ENCODE measurements at regions not wholly inside any gene's neighbourhood (a gene's known extent, or its start where the extent isn't known, plus 50 kb on each side); places are given as distances from the start of the nearest gene placed in this dataset.
A peak's percentile ranks its signal among the peaks of the same experiment; 100 is the strongest.

DNA sequence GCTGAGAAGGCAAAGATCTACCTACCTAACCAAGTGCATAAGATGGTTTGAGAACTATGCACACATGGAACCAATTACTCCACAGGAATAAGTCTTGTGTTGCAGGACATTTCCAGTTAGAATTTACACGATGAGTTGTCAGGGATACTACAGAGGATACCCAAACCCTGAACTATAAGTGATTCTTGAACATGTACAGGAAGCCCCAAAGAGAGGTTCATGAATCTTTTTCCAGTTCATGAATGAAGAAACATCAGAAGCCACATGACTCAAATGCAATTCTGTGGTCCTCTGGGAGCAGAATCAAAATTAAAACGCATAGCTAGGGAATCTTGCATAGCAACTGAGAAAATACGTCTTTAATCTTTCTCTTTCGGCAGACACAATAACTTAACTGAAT, 114.1 kb upstream of the LMCD1 start:
- WGBS, 2 donors = 66 to 83% methylated on average over 4 of the region's 4 CpGs
- DNase-seq = no peak
- Histone ChIP-seq H3K9me3 (ENCODE audit: control insufficient read depth in 4 of 4, insufficient read depth in 3 of 4, low read length in 3 of 4) (no peaks in the 10 kb centered on the region), H3K9ac (ENCODE audit: insufficient read depth in 1 of 2, low read length in 2 of 2) (no peak overlapping the region), H3K4me3 (no peak overlapping the region), H3K4me1 (ENCODE audit: control insufficient read depth in 5 of 5, insufficient read depth in 5 of 5, low read length in 5 of 5) (no peaks in the 10 kb centered on the region), H3K36me3 (ENCODE audit: control insufficient read depth in 4 of 4, insufficient read depth in 4 of 4, low read length in 4 of 4) (no peaks in the 10 kb centered on the region), H3K27ac (ENCODE audit: low read depth in 1 of 2, low read length in 1 of 2) (no peak overlapping the region), H3K27me3 (ENCODE audit: control insufficient read depth in 3 of 3, insufficient read depth in 3 of 3, low read length in 2 of 3) (no peaks in the 10 kb centered on the region)
- ATAC-seq (ENCODE audit: insufficient read depth, low FRiP score) = no peak
- TF ChIP-seq, protein P1, sequence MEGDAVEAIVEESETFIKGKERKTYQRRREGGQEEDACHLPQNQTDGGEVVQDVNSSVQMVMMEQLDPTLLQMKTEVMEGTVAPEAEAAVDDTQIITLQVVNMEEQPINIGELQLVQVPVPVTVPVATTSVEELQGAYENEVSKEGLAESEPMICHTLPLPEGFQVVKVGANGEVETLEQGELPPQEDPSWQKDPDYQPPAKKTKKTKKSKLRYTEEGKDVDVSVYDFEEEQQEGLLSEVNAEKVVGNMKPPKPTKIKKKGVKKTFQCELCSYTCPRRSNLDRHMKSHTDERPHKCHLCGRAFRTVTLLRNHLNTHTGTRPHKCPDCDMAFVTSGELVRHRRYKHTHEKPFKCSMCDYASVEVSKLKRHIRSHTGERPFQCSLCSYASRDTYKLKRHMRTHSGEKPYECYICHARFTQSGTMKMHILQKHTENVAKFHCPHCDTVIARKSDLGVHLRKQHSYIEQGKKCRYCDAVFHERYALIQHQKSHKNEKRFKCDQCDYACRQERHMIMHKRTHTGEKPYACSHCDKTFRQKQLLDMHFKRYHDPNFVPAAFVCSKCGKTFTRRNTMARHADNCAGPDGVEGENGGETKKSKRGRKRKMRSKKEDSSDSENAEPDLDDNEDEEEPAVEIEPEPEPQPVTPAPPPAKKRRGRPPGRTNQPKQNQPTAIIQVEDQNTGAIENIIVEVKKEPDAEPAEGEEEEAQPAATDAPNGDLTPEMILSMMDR (IDR thresholded peaks at IDR 0.05; ENCODE audit: control extremely low read depth, extremely low read depth) = no peak

DNA sequence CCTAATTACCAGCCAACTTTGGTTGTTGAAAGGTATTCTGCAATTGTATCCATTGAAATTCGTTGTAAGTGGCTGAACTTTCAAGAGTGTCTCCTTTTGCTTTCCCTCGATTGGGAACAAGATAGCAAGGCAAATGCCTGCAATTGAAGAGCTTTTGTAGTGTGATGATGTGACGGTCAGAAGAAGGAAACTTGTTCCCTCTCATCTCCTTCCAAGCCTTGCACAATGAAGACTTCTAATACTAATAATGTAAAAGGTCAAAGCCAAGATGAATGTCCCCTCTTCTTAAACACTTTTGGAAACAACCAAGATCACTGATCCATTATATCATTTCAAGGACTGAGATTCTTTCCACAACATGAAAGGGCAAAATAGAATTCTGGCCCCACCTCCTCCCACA, 101.9 kb upstream of the LMCD1 start:
- TF ChIP-seq, protein P1 (IDR thresholded peaks at IDR 0.05; ENCODE audit: control extremely low read depth, extremely low read depth) = no peak
- DNase-seq (peak in 2 of 3 donors; percentile 64 to 87), ATAC-seq (ENCODE audit: insufficient read depth, low FRiP score) (no peak)
- H3K4me1 ChIP-seq (ENCODE audit: control insufficient read depth in 5 of 5, insufficient read depth in 5 of 5, low read length in 5 of 5) = peaks cover 0 to 24% (median 9%) of the 10 kb centered on the region in 5 donors
- H3K9me3 ChIP-seq (ENCODE audit: control insufficient read depth in 4 of 4, insufficient read depth in 3 of 4, low read length in 3 of 4) = peaks cover 0 to 4% (median under 1%) of the 10 kb centered on the region in 4 donors
- WGBS, 2 donors = 57 to 81% methylated on average over 3 of the region's 3 CpGs
- H3K4me3 ChIP-seq = no peak overlapping the region
- H3K27me3 ChIP-seq (ENCODE audit: control insufficient read depth in 3 of 3, insufficient read depth in 3 of 3, low read length in 2 of 3) = no peaks in the 10 kb centered on the region
- H3K36me3 ChIP-seq (ENCODE audit: control insufficient read depth in 4 of 4, insufficient read depth in 4 of 4, low read length in 4 of 4) = no peaks in the 10 kb centered on the region
- H3K27ac ChIP-seq (ENCODE audit: low read depth in 1 of 2, low read length in 1 of 2) = no peak overlapping the region
- no peak overlapping the region for H3K9ac ChIP-seq (ENCODE audit: insufficient read depth in 1 of 2, low read length in 2 of 2)

DNA sequence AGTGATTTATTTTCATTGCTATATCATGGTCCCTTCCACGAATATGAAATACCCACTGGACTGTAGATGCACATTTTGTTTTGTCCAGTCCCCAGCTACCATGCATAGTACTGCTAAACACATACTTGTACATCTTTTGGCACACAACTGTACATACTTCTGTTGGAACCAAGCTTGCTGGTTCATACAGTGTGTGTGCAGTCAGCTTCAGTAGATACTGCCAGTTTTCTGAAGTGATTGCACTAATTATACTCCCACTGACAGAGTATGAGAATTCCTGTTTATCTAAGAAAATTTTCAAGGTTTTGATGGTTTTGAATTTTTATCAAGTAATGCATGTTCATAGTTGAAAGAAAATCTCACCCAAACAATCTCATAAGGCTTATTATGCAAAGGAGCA, 100.7 kb upstream of the LMCD1 start:
- TF ChIP-seq, protein P1 (IDR thresholded peaks at IDR 0.05; ENCODE audit: control extremely low read depth, extremely low read depth) = no peak
- H3K27ac ChIP-seq (ENCODE audit: low read depth in 1 of 2, low read length in 1 of 2) = no peak overlapping the region
- H3K4me1 ChIP-seq (ENCODE audit: control insufficient read depth in 5 of 5, insufficient read depth in 5 of 5, low read length in 5 of 5) = peaks cover 0 to 24% (median 9%) of the 10 kb centered on the region in 5 donors
- no peaks in the 10 kb centered on the region for H3K36me3 ChIP-seq (ENCODE audit: control insufficient read depth in 4 of 4, insufficient read depth in 4 of 4, low read length in 4 of 4)
- 62 to 84% methylated on average over 1 of the region's 1 CpG for WGBS, 2 donors
- H3K27me3 ChIP-seq (ENCODE audit: control insufficient read depth in 3 of 3, insufficient read depth in 3 of 3, low read length in 2 of 3) = no peaks in the 10 kb centered on the region
- no peak overlapping the region for H3K9ac ChIP-seq (ENCODE audit: insufficient read depth in 1 of 2, low read length in 2 of 2)
- no peak for ATAC-seq (ENCODE audit: insufficient read depth, low FRiP score)
- peaks cover 0 to 4% (median under 1%) of the 10 kb centered on the region in 4 donors for H3K9me3 ChIP-seq (ENCODE audit: control insufficient read depth in 4 of 4, insufficient read depth in 3 of 4, low read length in 3 of 4)
- DNase-seq = no peak
- no peak overlapping the region for H3K4me3 ChIP-seq

DNA sequence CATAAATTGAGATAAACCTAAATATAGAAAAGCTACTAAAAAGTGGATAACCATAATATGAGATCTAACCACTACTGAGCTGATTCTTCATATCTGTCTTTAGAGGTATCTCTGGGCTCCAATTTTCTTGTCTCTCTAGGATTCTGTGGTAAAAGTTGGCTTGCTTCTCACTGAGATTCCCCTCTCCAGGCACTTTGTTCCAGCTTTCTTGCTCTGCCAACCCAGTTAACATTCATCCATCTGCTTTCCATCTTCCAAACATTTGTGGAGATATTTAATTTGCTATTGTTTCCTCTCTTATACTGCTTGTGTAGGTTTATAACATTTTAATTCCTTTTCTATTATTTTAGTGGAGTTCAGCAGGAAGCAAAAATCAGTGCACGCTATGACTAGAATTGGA, 97.6 kb upstream of the LMCD1 start:
- Histone ChIP-seq H3K27me3 (ENCODE audit: control insufficient read depth in 3 of 3, insufficient read depth in 3 of 3, low read length in 2 of 3) (no peaks in the 10 kb centered on the region), H3K36me3 (ENCODE audit: control insufficient read depth in 4 of 4, insufficient read depth in 4 of 4, low read length in 4 of 4) (no peaks in the 10 kb centered on the region), H3K4me1 (ENCODE audit: control insufficient read depth in 5 of 5, insufficient read depth in 5 of 5, low read length in 5 of 5) (peaks cover 0 to 16% (median 4%) of the 10 kb centered on the region in 5 donors), H3K9ac (ENCODE audit: insufficient read depth in 1 of 2, low read length in 2 of 2) (no peak overlapping the region), H3K27ac (ENCODE audit: low read depth in 1 of 2, low read length in 1 of 2) (no peak overlapping the region), H3K4me3 (no peak overlapping the region), H3K9me3 (ENCODE audit: control insufficient read depth in 4 of 4, insufficient read depth in 3 of 4, low read length in 3 of 4) (peaks cover 0 to 10% (median under 1%) of the 10 kb centered on the region in 4 donors)
- ATAC-seq (ENCODE audit: insufficient read depth, low FRiP score) (no peak), DNase-seq (no peak)
- WGBS, 2 donors = 96 to 98% methylated on average over 1 of the region's 1 CpG
- TF ChIP-seq, protein P1 (IDR thresholded peaks at IDR 0.05; ENCODE audit: control extremely low read depth, extremely low read depth) = no peak

Data from lung (tissue), 11 donors.